Breast epithelium (tissue), 4 donors: ENCODE measurements at regions not wholly inside any gene's neighbourhood (a gene's known extent, or its start where the extent isn't known, plus 50 kb on each side); places are given as distances from the start of the nearest gene placed in this dataset.

Experiments used
- DNase-seq, 2 donors: peaks; one replicate each; pipeline ENCODE4 v3.0.0-alpha.2; 2019; ENCODE audit warnings: low spot score in 2 of 2
- H3K27ac ChIP-seq, 2 donors: fragments of 200-600 bp; sonication (generic) in 1 of 2; one replicate each; pipeline ENCODE4 v1.5.1; 2016 to 2019; ENCODE audit warnings: mild to moderate bottlenecking in 1 of 2
- H3K27me3 ChIP-seq, 2 donors: fragments of 200-600 bp; sonication (generic) in 1 of 2; one replicate each; pipeline versions ENCODE4 v1.5.1 to v1.6.0; 2017 to 2019; ENCODE audit warnings: control low read depth in 1 of 2, mild to moderate bottlenecking in 1 of 2
- H3K36me3 ChIP-seq: fragments of 200-600 bp; one replicate; pipeline ENCODE4 v1.5.1; 2019
- H3K4me1 ChIP-seq, 2 donors: fragments of 200-600 bp; sonication (generic); one replicate each; pipeline ENCODE4 v1.5.1; 2016 to 2019; ENCODE audit warnings: control low read depth in 1 of 2
- H3K4me3 ChIP-seq, 3 donors: fragments of 200-600 bp; sonication (generic); 1 replicate in 2 of 3; 2 replicates in 1 of 3; pipeline ENCODE4 v1.5.1; 2016 to 2019; ENCODE audit warnings: mild to moderate bottlenecking in 3 of 3, moderate library complexity in 2 of 3
- H3K9me3 ChIP-seq, 2 donors: fragments of 200-600 bp; sonication (generic) in 1 of 2; one replicate each; pipeline ENCODE4 v1.5.1; 2016 to 2019; ENCODE audit warnings: control low read depth in 1 of 2
- POLR2A ChIP-seq: fragments of 450-650 bp; IDR thresholded peaks from one replicate; pipeline ENCODE4 v1.6.1; 2016; ENCODE audit warnings: antibody characterized with exemption, mild to moderate bottlenecking, moderate library complexity
- POLR2AphosphoS5 ChIP-seq, 3 donors: sonication (generic); formaldehyde crosslinking; IDR thresholded peaks; one replicate each; pipeline ENCODE4 v1.6.1; 2017; ENCODE audit warnings: antibody characterized with exemption in 3 of 3
- intact Hi-C: fragments of 100-400 bp; cut with DNase I; formaldehyde crosslinking; loops from one replicate; pipeline ENCODE4 v1.15.1; 2023; ENCODE audit warnings: low total_unique reads
- TF ChIP-seq, protein P1 (sequence below), 3 donors: fragments of 450-650 bp; IDR thresholded peaks; one replicate each; pipeline ENCODE4 v1.5.1; 2016 to 2017; ENCODE audit warnings: antibody characterized with exemption in 3 of 3, mild to moderate bottlenecking in 3 of 3, moderate library complexity in 3 of 3

DNA sequence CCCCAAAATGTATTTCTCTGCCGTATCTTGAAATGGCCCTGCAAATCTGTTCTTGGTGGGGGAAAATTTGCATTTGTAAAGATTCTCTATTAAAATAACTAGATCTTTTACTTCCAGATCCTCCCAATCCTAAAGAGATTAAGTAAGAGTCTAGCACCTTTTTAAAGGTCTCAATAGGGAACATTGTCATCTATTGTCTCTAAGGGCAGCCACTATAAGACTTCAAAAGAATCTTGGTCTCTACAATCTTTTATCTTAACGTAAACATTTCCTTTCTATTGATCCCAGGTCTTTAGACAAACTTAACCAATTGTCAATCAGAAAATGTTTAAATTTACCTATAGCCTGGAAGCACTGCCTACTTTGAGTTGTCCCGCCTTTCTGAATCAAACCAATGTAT lies 1313.3 kb downstream of the ROBO2 start:
- no peak overlapping the region for H3K27ac ChIP-seq
- no peaks in the 10 kb centered on the region for H3K36me3 ChIP-seq
- DNase-seq = no peak
- no peaks in the 10 kb centered on the region for H3K27me3 ChIP-seq
- no peaks in the 10 kb centered on the region for H3K4me1 ChIP-seq
- H3K9me3 ChIP-seq = no peaks in the 10 kb centered on the region
- TF ChIP-seq POLR2AphosphoS5 (IDR thresholded peaks at IDR 0.05) (no peak), POLR2A (no peak)
- TF ChIP-seq, protein P1, sequence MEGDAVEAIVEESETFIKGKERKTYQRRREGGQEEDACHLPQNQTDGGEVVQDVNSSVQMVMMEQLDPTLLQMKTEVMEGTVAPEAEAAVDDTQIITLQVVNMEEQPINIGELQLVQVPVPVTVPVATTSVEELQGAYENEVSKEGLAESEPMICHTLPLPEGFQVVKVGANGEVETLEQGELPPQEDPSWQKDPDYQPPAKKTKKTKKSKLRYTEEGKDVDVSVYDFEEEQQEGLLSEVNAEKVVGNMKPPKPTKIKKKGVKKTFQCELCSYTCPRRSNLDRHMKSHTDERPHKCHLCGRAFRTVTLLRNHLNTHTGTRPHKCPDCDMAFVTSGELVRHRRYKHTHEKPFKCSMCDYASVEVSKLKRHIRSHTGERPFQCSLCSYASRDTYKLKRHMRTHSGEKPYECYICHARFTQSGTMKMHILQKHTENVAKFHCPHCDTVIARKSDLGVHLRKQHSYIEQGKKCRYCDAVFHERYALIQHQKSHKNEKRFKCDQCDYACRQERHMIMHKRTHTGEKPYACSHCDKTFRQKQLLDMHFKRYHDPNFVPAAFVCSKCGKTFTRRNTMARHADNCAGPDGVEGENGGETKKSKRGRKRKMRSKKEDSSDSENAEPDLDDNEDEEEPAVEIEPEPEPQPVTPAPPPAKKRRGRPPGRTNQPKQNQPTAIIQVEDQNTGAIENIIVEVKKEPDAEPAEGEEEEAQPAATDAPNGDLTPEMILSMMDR (IDR thresholded peaks at IDR 0.05) = no peak
- H3K4me3 ChIP-seq = no peak overlapping the region
- intact Hi-C loops = no loop called here

DNA sequence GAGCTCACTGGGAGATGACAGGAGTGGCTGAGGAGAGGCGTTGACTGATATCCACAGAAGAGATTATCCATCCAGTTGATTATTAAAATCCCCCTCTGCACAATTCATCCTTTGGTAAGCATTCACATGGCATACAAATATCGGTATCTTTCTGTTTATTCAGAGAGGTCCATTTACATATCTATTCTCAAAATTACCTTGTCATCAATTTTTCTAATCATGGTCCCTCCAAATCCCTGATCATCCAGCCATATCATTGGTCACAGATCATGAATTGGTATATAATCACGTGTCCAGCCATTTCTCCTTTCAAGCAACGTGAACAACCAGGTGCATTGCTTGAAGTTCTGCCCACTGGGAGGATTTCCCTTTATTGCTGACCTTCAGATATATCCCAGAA lies 1321.0 kb downstream of the ROBO2 start:
- Histone ChIP-seq H3K27me3 (no peaks in the 10 kb centered on the region), H3K36me3 (no peaks in the 10 kb centered on the region), H3K4me1 (no peaks in the 10 kb centered on the region), H3K4me3 (no peak overlapping the region), H3K27ac (no peak overlapping the region), H3K9me3 (no peaks in the 10 kb centered on the region)
- intact Hi-C loops = no loop called here
- no peak for DNase-seq
- TF ChIP-seq POLR2AphosphoS5 (IDR thresholded peaks at IDR 0.05) (no peak), POLR2A (no peak)
- TF ChIP-seq, protein P1 (IDR thresholded peaks at IDR 0.05) = no peak

DNA sequence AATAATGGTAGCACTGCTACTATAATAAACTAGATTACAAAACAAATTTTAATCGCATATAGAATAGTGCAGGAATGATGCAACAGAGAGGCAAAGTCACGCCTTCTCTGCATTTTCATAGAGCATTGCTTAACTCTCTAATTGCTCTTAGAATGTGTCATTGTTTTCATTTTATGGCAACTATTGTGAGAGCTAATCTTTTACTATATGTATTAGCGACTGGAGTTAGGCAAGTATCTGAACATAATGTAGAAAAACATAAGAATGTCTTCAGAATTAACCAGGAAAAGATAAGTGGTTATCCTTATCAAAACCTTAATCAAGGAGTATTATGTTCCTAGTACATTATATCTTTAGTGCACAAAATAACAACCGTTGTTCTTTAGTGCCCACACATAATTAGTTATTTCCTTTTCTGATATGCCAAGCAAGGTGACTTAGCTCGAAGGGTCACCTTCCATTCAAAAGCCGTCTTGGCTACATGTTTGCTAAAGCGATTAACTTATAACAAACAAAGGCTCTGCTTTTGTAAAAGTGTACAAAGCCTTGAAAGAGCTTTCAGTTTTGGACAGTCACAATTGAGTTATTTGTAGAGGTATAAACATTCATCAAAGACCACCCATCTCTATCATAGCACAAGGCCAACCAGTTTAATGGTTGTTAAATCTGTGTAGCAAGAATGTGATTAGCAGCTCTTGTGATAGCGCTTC lies 1328.9 kb downstream of the ROBO2 start:
- Histone ChIP-seq H3K9me3 (no peaks in the 10 kb centered on the region), H3K4me3 (no peak overlapping the region), H3K27ac (no peak overlapping the region), H3K36me3 (no peaks in the 10 kb centered on the region), H3K4me1 (no peaks in the 10 kb centered on the region), H3K27me3 (no peaks in the 10 kb centered on the region)
- intact Hi-C loops = no loop called here
- TF ChIP-seq, protein P1 (IDR thresholded peaks at IDR 0.05) = no peak
- no peak for TF ChIP-seq POLR2A
- no peak for TF ChIP-seq POLR2AphosphoS5 (IDR thresholded peaks at IDR 0.05)
- DNase-seq = no peak

DNA sequence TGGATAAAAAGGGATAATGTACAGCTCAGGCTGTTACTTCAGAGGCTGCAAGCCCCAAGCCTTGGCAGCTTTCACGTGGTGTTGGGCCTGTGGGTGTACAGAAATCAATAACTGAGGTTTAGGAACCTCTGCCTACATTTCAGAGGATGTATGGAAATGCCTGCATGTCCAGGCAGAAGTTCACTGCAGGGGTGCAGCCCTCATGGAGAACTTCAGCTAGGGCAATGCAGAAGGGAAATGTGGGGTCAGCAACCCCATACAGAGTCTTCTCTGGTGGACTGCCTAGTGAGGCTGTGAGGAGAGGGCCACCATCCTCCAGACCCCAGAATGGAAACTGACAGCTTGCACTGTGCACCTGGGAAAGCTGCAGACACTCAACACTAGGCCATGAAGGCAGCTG lies 1350.3 kb downstream of the ROBO2 start:
- TF ChIP-seq, protein P1 (IDR thresholded peaks at IDR 0.05) = no peak
- no peak for TF ChIP-seq POLR2AphosphoS5 (IDR thresholded peaks at IDR 0.05)
- TF ChIP-seq POLR2A = no peak
- H3K36me3 ChIP-seq = no peaks in the 10 kb centered on the region
- intact Hi-C loops = no loop called here

DNA sequence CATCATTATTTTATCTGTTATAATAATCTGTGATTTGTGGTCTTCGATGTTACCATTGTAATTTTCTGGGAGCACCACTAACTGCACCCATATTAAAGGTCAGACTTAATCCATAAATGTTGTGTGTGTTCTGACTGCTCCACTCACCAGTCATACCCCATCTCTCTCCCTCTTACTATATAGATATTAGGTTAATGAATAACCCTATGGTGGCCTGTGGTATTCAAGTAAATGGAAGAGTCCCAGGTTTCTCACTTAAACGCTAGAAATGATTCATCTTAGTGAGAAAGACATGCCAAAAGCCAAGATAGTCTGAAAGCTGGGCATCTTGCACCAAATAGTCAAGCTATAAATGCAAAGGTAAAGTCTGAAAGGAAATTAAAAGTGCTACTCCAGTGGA lies 1358.5 kb downstream of the ROBO2 start:
- Histone ChIP-seq H3K4me1 (no peaks in the 10 kb centered on the region), H3K9me3 (no peaks in the 10 kb centered on the region), H3K27me3 (no peaks in the 10 kb centered on the region), H3K36me3 (no peaks in the 10 kb centered on the region), H3K4me3 (no peak overlapping the region), H3K27ac (no peak overlapping the region)
- intact Hi-C loops = no loop called here
- TF ChIP-seq POLR2A (no peak), POLR2AphosphoS5 (IDR thresholded peaks at IDR 0.05) (no peak)
- TF ChIP-seq, protein P1 (IDR thresholded peaks at IDR 0.05) = no peak
- no peak for DNase-seq

More for the DNA sequence above, 1350.3 kb downstream of the ROBO2 start:
- H3K27me3 ChIP-seq = no peaks in the 10 kb centered on the region
- no peak for DNase-seq
- no peak overlapping the region for H3K27ac ChIP-seq
- H3K4me3 ChIP-seq = no peak overlapping the region
- no peaks in the 10 kb centered on the region for H3K4me1 ChIP-seq
- H3K9me3 ChIP-seq = peaks cover 5 to 19% of the 10 kb centered on the region in 2 donors
